ENCODE measurements at regions not wholly inside any gene's neighbourhood (a gene's known extent, or its start where the extent isn't known, plus 50 kb on each side); places are given as distances from the start of the nearest gene placed in this dataset.

DNA sequence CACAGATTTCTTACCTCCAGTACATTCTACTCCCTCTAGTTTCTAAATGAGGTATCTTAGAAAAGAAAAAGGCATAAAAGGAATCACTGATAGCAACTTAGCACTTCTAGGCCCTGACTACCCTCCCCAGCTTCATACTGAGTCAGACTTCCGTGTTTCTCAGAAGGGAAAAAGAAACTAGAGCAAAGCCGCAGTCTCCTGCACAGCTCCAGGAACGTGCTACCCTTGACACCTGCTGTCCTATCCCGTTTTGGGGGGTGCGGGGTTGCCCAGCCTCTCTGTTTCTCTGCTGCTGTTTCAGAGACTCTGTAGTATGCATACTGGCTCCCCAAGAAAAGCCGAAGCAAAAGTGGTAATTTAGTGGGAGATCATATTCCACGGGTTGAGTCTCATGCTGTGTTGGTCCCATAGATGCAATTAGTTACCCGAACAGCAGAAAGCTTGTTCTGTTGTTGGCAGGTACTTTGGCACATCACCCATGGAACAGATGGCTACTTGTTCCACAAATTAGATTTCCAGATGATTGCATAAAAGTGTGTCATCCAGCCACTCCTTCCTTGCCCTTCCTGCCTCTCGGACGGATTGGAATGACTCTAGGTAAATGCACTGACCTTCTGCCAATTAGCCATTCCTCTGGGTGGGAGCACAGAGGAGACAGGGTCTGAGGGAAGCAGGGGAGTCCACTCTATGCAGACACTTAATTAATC is 438.1 kb downstream of the FUT8 start:
- no peak for ATAC-seq
- TF ChIP-seq BACH2 (CRISPR knock-in tag; IDR thresholded peaks at IDR 0.05; ENCODE audit: borderline replicate concordance) (no peak), ESRRG (CRISPR knock-in tag; IDR thresholded peaks at IDR 0.05) (no peak), RARB (CRISPR knock-in tag; IDR thresholded peaks at IDR 0.05) (no peak), ZC3H10 (CRISPR knock-in tag; IDR thresholded peaks at IDR 0.05) (no peak), ARNTL (CRISPR knock-in tag; IDR thresholded peaks at IDR 0.05; ENCODE audit: borderline replicate concordance, low read depth) (no peak), CSDC2 (CRISPR knock-in tag; IDR thresholded peaks at IDR 0.05) (no peak), GLIS3 (CRISPR knock-in tag; IDR thresholded peaks at IDR 0.05) (no peak), TCF4 (CRISPR knock-in tag; IDR thresholded peaks at IDR 0.05; ENCODE audit: borderline replicate concordance) (no peak), ISL1 (CRISPR knock-in tag; IDR thresholded peaks at IDR 0.05) (no peak; the same call in 1 of the 2 replicates), TOX (CRISPR knock-in tag; IDR thresholded peaks at IDR 0.05; ENCODE audit: borderline replicate concordance) (no peak), OSR1 (CRISPR knock-in tag; IDR thresholded peaks at IDR 0.05) (no peak), ZNF8 (CRISPR knock-in tag; IDR thresholded peaks at IDR 0.05) (no peak), ZFP3 (CRISPR knock-in tag; IDR thresholded peaks at IDR 0.05) (no peak), ZFP30 (CRISPR knock-in tag; IDR thresholded peaks at IDR 0.05) (no peak), ZNF565 (CRISPR knock-in tag; conservative IDR thresholded peaks at IDR 0.05; ENCODE audit: low read depth) (no peak)
- TF ChIP-seq, protein P1, sequence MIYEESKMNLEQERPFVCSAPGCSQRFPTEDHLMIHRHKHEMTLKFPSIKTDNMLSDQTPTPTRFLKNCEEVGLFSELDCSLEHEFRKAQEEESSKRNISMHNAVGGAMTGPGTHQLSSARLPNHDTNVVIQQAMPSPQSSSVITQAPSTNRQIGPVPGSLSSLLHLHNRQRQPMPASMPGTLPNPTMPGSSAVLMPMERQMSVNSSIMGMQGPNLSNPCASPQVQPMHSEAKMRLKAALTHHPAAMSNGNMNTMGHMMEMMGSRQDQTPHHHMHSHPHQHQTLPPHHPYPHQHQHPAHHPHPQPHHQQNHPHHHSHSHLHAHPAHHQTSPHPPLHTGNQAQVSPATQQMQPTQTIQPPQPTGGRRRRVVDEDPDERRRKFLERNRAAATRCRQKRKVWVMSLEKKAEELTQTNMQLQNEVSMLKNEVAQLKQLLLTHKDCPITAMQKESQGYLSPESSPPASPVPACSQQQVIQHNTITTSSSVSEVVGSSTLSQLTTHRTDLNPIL (CRISPR knock-in tag; IDR thresholded peaks at IDR 0.05; ENCODE audit: low read depth): no peak
- TF ChIP-seq, protein P2, sequence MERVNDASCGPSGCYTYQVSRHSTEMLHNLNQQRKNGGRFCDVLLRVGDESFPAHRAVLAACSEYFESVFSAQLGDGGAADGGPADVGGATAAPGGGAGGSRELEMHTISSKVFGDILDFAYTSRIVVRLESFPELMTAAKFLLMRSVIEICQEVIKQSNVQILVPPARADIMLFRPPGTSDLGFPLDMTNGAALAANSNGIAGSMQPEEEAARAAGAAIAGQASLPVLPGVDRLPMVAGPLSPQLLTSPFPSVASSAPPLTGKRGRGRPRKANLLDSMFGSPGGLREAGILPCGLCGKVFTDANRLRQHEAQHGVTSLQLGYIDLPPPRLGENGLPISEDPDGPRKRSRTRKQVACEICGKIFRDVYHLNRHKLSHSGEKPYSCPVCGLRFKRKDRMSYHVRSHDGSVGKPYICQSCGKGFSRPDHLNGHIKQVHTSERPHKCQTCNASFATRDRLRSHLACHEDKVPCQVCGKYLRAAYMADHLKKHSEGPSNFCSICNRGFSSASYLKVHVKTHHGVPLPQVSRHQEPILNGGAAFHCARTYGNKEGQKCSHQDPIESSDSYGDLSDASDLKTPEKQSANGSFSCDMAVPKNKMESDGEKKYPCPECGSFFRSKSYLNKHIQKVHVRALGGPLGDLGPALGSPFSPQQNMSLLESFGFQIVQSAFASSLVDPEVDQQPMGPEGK (CRISPR knock-in tag; IDR thresholded peaks at IDR 0.05; ENCODE audit: borderline replicate concordance): no peak
- TF ChIP-seq, protein P3, sequence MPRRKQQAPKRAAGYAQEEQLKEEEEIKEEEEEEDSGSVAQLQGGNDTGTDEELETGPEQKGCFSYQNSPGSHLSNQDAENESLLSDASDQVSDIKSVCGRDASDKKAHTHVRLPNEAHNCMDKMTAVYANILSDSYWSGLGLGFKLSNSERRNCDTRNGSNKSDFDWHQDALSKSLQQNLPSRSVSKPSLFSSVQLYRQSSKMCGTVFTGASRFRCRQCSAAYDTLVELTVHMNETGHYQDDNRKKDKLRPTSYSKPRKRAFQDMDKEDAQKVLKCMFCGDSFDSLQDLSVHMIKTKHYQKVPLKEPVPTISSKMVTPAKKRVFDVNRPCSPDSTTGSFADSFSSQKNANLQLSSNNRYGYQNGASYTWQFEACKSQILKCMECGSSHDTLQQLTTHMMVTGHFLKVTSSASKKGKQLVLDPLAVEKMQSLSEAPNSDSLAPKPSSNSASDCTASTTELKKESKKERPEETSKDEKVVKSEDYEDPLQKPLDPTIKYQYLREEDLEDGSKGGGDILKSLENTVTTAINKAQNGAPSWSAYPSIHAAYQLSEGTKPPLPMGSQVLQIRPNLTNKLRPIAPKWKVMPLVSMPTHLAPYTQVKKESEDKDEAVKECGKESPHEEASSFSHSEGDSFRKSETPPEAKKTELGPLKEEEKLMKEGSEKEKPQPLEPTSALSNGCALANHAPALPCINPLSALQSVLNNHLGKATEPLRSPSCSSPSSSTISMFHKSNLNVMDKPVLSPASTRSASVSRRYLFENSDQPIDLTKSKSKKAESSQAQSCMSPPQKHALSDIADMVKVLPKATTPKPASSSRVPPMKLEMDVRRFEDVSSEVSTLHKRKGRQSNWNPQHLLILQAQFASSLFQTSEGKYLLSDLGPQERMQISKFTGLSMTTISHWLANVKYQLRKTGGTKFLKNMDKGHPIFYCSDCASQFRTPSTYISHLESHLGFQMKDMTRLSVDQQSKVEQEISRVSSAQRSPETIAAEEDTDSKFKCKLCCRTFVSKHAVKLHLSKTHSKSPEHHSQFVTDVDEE (CRISPR knock-in tag; IDR thresholded peaks at IDR 0.05): no peak
- TF ChIP-seq, protein P4, sequence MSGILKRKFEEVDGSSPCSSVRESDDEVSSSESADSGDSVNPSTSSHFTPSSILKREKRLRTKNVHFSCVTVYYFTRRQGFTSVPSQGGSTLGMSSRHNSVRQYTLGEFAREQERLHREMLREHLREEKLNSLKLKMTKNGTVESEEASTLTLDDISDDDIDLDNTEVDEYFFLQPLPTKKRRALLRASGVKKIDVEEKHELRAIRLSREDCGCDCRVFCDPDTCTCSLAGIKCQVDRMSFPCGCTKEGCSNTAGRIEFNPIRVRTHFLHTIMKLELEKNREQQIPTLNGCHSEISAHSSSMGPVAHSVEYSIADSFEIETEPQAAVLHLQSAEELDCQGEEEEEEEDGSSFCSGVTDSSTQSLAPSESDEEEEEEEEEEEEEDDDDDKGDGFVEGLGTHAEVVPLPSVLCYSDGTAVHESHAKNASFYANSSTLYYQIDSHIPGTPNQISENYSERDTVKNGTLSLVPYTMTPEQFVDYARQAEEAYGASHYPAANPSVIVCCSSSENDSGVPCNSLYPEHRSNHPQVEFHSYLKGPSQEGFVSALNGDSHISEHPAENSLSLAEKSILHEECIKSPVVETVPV (CRISPR knock-in tag; IDR thresholded peaks at IDR 0.05): no peak

DNA sequence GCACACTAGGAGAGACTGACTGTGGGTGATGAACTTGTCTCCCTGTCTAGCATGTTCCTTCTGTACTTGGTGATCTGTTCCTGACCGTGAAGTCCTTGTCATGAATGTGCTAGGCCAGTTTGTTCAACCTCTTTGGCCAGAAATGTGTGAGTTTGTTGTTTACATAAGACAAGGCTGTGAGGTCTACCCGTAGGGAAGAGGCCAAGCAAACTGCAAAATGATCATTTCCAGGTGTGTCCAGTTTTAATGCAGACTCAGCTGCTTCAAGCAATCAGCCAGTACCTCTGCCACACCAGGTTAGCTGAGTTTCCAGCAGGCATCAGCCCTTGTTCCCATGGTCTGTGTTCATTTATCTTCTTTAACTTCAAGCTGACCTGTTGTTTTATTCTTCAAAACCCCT is 440.2 kb downstream of the FUT8 start:
- ATAC-seq: no peak
- TF ChIP-seq, protein P3 (CRISPR knock-in tag; IDR thresholded peaks at IDR 0.05): no peak
- no peak for TF ChIP-seq RARB (CRISPR knock-in tag; IDR thresholded peaks at IDR 0.05)

DNA sequence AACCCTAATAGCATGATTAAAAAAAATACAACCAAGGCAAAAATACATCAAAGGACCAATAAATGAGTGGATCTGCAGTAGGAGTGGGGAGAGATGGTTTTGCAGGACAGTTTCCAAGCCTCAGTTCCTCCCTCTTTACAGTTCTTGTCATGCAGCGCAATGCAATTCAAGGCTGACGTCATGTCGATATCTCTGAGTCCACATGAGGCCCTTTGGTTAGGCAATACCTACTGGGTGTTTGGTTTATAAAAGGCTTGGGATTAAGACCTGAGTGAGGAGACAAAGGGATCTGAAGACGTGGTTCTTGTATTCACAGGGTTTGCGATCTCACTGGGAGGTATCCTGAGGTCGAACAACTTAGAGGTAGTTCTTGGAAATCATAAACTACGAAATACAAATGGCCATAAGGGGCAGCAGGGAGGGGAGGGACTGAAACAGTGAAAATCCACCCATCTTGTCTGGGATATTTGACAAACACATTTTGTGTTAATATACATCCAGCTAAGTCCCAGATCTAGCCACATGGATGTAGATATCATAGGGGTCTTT is 441.0 kb downstream of the FUT8 start:
- ATAC-seq: no peak
- no peak for TF ChIP-seq ZC3H10 (CRISPR knock-in tag; IDR thresholded peaks at IDR 0.05)
- no peak for TF ChIP-seq TOX (CRISPR knock-in tag; IDR thresholded peaks at IDR 0.05; ENCODE audit: borderline replicate concordance)
- TF ChIP-seq GLIS3 (CRISPR knock-in tag; IDR thresholded peaks at IDR 0.05): no peak

Data from SK-N-SH treated with all-trans-retinoic acid at 6 μM for 48 hours (cell line).